ENCODE measurements at regions not wholly inside any gene's neighbourhood (a gene's known extent, or its start where the extent isn't known, plus 50 kb on each side); places are given as distances from the start of the nearest gene placed in this dataset.
"Not testable (repeated sequence)": the region's sequence is repeated elsewhere in the genome, so short reads cannot be mapped to it uniquely, and the experiment has no call there.

DNA sequence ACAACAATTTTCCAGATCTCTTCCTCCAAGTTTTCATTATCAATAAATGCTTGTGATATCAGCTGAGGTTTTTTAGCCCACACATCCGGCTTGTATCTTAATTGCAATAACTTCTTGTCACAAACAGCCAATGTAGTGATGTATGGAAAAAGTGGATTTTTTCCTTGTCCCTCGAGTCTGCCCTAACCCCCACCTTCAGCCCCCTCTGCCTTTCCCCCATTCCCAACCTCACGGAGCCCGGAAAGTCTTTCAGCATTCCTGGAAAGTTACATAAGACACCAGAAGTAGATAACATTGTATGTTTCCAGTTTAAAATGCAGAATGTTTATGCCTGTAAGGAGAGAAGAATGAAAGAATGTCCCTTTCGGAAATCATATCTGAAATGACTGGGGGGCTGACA lies 179.2 kb upstream of the PHACTR1 start:
- no peak for DNase-seq (ENCODE audit: extremely low read depth, low read depth)

DNA sequence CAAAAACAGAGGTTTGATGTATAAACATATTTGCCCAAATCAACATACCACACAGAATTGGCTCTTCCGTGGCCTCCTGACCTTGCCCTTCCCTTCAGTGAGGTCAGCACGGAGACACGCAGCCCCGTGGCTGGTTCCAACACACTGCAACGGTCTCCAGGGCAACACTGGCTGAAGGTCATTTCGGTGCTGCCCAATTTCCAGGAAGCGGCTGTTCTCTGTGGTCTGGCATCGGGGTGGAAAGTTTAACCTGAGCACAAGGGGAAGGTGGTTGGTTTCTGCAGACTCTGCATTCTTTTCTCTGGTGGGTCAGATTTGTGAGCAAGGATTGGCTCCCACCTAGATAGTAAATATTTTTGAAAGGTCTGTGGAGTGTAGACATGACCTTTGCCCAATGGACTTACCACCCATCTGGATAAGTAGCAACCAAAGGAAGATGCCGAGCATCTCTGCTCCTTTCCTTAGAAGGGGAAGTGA lies 177.6 kb upstream of the PHACTR1 start:
- no peak for DNase-seq (ENCODE audit: extremely low read depth, low read depth)

DNA sequence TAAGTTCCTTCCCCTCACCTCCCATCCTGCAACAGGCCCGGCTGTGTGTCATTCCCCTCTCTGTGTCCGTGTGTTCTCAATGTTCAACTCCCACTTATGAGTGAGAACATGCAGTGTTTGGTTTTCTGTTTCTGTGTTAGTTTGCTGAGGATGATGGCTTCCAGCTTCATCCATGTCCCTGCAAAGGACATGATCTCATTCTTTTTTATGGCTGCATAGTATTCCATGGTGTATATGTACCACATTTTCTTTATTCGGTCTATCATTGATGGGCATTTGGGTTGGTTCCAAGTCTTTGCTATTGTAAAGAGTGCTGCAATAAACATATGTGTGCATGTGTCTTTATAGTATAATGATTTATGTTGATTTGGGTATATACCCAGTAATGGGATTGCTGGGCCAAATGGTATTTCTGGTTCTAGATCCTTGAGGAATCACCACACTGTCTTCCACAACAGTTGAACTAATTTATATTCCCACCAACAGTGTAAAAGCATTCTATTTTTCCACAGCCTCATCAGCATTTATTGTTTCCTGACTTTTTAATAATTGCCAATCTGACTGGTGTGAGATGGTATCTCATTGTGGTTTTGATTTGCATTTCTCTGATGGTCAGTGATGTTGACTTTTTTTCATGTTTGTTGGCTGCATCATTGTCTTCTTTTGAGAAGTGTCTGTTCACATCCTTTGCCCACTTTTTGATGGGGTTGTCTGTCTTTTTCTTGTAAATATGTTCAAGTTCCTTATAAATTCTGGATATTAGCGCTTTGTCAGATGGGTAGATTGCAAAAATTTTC lies 174.1 kb upstream of the PHACTR1 start:
- not testable (repeated sequence) for DNase-seq (ENCODE audit: extremely low read depth, low read depth)

DNA sequence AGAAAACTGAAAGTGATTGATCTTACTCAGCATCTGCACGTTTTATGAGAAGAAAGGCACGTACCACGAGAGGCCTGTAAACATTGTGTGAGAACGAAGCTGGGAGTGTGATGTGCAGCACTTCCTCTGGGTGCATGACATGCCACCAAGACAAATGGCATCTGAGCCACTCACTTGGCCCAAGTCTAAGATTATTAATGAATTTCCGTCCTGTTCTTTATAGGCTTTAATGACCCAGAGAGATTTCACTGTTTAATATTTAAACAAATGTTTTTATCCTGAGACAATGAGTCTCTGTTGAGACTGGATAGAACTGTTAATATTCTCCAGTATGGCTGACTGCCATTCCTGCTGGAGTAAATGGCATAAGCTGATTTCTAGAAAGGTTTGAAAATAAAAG lies 172.6 kb upstream of the PHACTR1 start:
- DNase-seq (ENCODE audit: extremely low read depth, low read depth) = no peak

DNA sequence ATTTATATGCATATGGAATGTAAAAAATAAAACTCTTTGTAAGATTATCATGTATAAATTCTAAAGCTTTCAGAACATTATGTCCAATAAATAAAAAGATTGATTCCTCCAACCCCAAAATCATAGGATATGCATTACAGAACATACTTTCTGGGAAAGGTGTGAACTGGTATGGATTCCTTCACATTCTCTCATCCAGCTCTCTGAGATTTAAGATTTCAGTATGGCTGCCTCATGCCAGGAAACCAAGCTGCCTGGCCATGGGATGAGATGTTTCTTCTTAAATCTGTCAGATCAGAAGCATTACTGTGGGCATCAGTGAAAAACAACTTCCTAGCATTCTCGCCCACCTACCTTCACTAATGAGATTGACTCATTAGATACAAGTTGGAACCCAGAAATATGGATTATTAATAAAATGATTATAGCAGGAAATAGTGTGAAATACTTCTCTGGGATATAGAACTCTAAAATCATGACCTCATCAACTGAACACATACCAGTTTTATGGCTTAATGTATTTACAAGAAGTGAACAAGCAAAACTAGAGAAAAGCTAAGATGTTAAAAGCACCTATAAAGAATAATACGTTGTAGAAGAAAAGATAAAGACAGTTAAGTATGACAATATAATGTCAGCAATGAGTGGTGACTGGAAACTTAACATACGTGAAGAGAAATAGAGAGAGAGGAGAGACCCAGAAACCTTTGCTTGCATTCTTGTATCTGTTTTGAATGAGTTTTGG lies 171.6 kb upstream of the PHACTR1 start:
- DNase-seq (ENCODE audit: extremely low read depth, low read depth) = no peak

DNA sequence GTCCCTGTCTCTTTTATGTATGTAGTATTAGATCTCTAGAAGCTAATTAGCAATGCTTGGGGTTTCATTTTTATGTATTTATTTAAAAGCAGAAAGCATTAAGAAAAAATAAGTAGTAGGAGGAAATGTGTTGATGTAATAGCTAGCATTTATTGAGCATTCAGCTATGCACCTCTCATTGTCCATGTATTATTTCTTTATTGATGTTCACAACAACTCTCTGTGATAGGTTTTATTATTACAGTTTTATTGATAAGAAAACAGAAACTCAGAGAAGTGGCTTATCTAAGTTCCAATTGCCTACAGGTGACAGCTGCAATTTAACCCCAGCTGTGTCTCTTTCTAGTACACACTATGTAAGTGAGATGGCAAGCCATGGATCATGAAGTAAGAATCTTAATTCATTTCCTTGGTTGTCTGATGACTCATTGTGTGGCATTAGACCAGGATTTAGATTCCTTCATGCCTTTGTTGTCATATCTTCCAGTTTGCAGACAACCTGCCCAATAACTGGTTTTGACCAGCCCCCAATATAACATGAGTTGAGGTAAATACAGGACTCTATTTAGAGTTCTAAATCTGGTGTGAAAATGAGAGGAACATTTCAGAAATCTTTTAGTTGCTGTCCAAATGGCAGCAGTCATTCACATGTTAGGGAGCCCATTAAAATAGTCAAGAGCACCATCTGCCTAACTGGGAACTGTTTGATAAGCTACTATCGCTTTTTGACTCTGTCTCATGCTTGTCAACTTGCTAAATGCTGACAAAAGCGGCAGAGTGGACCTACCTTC lies 170.8 kb upstream of the PHACTR1 start:
- peak; percentile 12 for DNase-seq (ENCODE audit: extremely low read depth, low read depth)

DNA sequence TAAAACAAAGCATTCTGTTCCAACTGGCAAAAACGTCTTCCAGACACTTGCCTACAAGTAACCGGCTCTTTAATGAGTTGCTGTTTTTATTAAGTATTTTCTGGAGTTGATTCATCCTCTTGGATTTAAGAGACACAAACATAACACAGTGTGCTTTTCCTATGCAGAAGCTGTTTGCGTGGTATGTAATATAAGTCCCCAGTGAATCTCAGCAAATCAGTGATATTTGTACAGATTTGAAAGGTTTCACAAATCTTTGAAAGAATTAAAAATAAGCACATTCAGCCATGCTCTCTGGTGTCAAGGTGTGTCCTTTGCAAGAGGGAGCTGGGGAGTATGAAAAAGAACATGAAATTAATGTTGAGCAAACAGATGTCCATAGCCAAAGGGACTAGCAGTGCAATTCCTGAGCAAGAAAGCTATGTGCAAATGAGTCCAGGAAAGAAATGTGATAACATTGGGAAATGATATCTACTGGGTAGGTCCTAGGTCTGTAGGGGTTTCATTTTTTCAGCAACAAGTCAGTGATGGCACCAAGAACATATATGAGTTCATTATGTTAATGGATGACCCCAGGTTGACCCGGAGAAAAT lies 170.1 kb upstream of the PHACTR1 start:
- no peak for DNase-seq (ENCODE audit: extremely low read depth, low read depth)

DNA sequence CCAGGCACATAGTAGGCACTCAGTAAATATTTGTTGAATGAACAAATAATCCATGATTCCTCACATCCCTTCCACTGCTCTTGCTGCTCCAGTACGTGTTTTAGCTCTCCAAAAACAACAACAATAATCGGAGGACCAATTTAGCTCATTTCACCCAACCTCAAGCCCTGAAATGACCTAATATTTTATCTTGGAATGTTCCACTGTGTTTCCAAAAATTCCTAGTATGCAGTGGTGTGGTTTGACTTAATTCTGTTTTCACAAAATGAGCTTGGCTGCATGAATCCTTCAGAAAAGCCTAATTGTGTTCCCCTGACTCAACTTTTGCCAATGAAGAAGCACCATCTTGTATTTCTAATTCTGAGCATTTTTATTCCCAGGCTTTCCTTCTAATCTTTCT lies 168.0 kb upstream of the PHACTR1 start:
- DNase-seq (ENCODE audit: extremely low read depth, low read depth) = no peak

DNA sequence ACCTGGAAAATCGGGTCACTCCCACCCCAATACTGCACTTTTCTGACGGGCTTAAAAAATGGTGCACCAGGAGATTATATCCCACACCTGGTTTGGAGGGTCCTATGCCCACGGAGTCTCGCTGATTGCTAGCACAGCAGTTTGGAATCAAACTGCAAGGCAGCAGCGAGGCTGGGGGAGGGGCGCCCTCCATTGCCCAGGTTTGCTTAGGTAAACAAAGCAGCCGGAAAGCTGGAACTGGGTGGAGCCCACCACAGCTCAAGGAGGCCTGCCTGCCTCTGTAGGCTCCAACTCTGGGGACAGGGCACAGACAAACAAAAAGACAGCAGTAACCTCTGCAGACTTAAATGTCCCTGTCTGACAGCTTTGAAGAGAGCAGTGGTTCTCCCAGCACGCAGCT lies 167.1 kb upstream of the PHACTR1 start:
- not testable (repeated sequence) for DNase-seq (ENCODE audit: extremely low read depth, low read depth)

DNA sequence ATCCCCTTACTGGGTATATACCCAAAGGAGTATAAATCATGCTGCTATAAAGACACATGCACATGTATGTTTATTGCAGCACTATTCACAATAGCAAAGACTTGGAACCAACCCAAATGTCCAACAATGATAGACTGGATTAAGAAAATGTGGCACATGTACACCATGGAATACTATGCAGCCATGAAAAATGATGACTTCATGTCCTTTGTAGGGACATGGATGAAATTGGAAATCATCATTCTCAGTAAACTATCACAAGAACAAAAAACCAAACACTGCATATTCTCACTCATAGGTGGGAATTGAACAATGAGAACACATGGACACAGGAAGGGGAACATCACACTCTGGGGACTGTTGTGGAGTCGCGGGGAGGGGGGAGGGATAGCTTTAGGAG lies 161.7 kb upstream of the PHACTR1 start:
- not testable (repeated sequence) for DNase-seq (ENCODE audit: extremely low read depth, low read depth)

DNA sequence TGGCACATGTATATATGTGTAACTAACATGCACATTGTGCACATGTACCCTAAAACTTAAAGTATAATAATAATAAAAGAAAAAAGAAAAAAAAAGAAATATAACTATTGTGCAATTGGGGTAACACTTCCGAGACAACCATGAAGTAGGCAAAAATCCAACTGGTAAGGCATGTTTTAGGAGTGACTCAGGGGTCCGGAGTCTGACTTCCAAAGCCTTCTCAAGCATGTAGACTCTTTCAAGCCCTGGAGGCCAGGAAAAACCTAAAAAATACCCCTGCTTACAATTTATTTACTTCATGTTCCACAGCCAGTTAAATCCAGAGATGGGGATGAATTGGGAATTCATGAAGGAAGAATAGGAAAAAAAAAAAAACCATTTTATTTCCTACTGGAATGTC lies 161.3 kb upstream of the PHACTR1 start:
- DNase-seq (ENCODE audit: extremely low read depth, low read depth) = no peak

DNA sequence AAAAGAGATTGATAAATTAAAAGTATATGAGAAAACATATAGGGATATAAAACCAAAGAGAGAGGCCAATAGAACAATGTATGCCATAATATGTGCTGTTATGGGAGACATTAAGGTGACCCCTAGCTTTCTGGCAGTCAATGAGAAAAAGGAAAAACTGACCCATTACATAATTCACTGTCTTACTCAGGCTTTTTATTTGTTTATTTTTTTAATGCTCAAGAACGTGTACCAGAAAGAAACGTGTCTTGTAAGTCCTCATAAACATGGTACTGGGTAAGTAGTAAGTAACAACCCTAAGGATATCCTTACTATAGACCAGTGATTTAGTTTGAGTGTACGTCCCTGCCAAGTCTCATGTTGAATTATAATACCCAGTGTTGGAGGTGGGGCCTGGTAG lies 160.8 kb upstream of the PHACTR1 start:
- no peak for DNase-seq (ENCODE audit: extremely low read depth, low read depth)

DNA sequence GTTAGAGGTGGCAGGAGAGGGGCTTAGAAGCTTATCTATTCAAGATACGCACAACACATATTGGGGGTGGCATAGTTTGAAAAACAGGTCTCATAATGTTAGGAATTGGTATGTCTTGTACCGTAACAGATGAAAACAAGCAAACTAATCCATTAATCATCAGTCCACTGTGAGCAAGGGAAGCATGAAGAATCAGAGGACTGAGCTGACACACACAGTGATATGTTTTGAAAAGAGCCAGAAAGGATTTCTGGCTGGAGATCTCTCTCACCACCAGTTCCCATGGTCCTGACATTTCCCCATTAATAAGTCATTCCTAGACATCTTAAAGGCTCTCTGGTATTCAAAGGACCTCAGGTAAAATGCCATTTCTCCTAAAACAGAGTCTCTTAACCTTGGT lies 158.8 kb upstream of the PHACTR1 start:
- no peak for DNase-seq (ENCODE audit: extremely low read depth, low read depth)

DNA sequence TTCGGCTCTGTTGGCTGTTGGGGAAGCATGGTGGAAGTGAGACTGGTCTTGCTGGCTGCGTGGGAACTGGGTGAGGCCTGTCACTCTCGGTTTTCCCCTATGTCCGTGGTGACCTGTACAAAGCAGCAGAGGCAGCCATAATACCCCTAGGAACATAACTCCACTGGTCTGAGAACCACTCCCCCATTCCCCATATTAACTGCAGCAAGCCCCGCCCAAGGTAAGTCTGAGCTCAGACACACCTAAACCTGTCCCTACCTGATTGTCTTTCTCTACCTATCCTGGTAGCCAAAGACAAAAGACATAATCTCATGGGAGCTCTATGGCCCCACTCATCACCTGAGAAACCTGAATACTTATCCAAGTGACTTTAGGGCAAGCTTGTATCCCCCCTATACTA lies 156.3 kb upstream of the PHACTR1 start:
- DNase-seq (ENCODE audit: extremely low read depth, low read depth) = no peak

DNA sequence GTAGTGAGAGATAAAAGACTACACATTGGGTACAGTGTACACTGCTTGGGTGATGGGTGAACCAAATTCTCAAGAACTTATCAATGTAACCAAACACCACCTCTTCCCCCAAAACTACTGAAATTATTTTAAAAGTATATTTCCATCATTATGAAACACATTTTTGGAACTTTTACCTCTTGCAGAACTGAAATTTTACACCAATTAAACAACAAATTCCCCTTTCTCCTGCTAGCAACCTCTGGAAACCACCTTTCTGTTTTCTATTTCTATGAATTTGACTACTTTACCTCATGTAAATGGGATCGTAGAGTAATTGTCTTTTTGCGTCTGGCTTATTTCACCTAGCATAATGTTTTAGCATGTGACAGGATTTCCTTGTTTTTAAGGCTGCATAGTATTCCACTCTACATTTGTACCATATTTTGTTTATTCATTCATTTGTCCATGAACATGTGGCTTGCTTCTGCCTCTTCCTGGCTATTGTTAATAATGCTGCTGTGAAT lies 149.9 kb upstream of the PHACTR1 start:
- no peak for DNase-seq (ENCODE audit: extremely low read depth, low read depth)

DNA sequence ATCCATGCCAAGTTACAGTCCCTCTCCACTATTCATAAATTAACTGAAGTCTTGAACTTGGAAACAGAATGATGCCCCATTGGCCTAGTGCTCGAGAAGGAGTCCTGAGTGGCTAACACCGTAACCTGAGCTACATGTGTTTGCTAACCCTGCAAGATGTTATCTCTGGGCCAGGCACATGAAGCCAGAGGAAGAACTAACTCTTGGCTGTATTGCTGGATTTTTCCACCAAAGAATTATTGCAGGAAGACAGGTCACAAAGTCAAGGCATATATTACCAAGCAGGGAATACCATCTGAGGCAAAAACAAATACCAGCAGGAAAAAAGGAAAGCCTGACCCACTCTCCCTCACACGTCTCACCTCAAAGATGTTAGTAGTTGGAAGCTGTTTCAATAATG lies 148.9 kb upstream of the PHACTR1 start:
- DNase-seq (ENCODE audit: extremely low read depth, low read depth) = no peak

DNA sequence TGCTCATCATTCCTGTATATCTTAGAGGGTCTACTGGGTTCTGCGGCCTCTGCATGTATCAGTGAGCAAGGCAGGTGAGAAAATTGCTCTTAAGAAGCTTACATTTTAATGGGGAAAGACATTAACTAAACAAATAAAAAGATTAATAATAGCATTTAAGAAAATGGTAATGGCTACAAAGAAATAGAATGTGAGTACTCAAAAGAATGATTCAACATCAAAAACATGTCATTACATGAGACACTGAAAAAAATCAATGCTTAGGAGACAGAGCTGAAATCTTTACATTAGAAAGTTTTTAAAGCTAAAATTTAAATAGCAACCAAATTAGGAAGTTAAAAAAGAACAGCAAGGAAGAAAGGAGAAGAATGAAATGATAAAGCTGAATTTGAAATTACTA lies 146.9 kb upstream of the PHACTR1 start:
- no peak for DNase-seq (ENCODE audit: extremely low read depth, low read depth)

DNA sequence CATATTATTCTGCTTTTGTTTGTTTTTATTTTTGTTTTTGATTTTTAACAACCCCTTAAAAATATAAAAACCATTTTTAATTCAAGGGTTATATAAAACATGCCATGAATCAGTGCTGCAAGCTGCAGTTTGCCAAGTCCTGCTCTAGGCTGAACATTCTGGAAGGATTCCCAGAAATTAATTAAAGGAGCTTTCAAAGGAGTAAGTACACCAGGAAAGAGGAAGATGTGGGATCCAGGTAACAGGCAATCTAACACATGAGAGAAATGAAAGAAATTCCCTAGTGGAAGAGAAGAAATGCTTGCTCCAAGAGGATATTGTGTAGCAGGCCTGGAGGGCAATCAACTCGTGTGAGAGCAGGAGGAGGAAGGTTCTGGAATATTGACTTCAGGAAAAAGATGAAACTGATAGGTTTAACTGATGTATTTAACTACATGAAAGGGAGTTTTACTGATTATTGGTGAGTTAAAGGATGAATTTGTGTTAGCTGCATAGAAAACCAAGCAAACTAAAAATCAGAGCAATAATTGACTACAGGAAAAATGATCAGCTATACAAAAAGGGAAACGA lies 146.0 kb upstream of the PHACTR1 start:
- DNase-seq (ENCODE audit: extremely low read depth, low read depth) = no peak

DNA sequence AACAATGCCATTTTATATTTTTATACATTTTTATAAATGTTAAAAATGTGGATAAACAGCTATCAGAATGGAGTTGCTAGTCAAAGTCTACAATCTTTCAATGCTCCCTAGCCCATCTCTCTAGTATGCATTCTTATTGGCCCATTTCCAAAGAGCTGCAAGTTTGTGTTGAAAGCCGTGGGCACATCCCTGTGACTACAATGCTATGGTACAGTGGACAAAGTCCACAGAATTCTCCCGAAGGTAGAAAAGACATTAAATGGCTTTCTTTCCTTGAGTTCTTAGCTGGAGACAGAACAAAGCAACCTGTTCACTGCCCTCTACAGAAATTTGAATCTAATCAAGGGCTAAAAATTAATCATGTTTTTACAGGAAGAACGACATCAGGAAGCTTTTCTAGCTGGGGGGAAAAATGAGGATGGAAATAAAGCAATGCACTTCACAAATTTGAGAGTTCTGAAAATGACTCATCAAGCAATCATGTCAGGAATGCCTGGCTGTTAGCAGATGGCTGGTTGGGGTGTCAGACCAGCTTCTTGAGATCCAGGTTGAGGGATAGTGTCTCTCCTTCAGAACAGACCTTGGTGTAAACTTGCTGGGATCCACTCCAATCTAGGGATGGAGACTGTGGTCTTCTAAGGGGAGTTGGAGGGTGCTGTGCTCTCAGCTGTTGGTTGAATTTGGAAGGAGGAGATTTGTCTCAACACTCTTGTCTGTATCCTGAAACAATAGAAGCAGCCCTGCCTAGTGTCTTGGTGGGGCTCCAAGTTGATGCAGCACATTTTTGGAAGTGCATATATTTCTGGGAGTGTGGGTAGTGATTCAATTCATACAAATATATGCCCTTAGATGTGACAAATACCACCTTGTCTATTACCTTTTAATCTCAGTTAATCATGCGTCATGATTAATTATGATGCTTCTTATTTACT lies 143.4 kb upstream of the PHACTR1 start:
- DNase-seq (ENCODE audit: extremely low read depth, low read depth) = peak; percentile 30
